GM21529 (cell line): ENCODE measurements at regions not wholly inside any gene's neighbourhood (a gene's known extent, or its start where the extent isn't known, plus 50 kb on each side); places are given as distances from the start of the nearest gene placed in this dataset.
A peak's percentile ranks its signal among the peaks of the same experiment; 100 is the strongest.
"Not testable (repeated sequence)": the region's sequence is repeated elsewhere in the genome, so short reads cannot be mapped to it uniquely, and the experiment has no call there.

Experiments
- ATAC-seq: cut with Tn5 transposase; IDR thresholded peaks from one replicate; pipeline ENCODE4 v1.9.1; 2021; ENCODE audit not compliant: unreplicated experiment

DNA sequence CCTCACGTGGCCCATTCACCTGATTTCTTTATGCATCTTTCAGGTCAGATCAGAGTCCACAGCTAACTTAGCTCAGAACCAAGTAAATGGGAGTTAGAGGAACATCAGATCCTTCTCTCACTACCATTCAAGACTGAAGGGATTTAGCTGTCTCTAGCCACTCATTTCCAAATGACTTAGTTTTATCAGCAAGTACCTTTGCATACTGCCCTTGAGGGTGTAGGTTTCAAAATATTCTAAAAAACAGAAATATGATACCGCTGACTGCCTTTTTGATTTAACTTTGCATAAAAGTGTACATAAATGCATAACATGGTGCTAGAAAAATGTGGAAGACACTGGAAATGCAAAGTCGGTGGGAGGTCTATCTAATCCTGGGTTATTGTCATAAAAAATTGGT lies 500.6 kb upstream of the CHORDC1 start:
- no peak for ATAC-seq

DNA sequence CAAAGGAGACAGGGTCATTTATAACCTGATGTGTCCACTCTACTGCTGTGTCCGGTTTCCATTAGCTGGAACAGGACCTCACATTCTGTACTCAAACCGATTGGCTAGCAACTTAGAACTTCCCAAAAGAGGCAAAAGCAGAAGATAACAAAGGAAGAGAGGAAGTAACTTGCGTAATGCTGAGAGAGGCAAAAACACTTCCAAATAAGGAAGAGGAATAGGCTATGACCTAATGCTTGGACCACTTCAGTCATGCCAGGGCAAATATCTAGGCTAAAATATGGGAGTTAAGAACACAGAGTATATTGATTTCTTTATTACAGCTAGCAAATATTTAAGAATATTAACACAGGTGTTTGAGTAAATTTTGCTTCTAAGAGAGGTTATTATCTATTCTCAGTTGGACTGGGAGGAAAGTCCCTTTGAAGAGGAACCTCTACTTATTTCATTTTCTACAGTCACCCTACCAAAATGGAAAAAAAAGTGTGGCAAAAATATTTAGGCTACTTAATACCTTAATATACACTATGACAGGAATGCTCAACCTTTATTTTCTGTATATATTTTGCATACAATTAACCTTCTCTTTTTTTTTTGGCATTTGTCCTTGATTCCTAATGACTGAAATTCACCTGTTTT lies 499.8 kb upstream of the CHORDC1 start:
- ATAC-seq, result no peak

DNA sequence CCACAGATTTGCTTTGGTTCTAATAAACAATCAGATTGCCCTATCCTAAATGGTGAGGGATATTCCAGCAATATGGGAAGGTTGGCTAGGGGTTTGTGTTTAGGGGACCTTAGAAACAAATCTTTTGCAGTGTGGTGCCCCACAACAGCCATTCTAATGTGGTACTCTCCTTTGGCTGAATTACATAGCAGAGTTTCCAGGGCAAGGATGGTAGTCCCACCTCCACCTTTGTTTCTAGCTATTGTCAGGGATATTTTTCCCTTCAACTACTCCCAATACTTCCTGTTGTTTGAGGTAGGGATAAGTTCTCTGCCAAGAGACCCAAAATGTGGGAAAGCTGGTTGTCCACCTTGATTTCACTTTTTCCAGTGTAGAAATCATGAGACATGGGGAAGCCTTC lies 494.7 kb upstream of the CHORDC1 start:
- ATAC-seq, result no peak

DNA sequence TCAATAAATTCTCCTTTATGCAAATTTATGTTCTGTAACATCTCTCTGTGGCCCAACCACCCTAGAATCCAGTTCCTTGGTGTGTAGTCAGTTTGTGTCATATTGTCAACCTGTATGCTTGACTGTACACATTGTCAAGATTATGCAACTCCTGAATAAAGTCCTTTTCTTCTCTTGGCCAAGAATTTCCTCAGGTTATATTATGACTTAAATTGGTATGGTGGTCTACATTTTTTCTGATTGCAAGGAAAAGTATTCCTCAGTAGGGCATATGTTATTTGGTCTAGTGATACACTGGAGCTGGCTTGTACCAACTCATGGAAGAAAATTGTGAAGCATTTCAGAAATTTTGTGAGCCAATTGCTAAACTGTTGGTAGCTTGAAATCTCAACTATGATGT lies 482.8 kb upstream of the CHORDC1 start:
- no peak for ATAC-seq

DNA sequence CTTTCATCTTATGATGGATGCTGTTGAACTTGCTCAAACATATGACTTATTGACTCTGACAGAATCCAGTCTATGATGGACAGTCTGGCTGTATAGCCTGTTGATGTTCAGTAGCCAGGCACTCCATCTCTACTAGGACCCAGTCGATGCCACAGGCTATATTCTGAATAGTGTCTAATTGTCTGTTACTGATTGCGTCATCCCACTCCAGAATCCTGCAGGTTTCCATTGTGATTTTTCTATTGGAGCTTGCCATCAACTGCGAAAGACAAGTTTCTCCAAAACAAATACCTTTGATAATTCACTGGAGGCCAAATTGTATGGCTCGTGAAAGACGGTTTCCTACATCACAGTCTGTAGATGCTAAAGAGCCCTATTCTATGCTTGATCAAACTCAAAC lies 481.7 kb upstream of the CHORDC1 start:
- ATAC-seq, result no peak

DNA sequence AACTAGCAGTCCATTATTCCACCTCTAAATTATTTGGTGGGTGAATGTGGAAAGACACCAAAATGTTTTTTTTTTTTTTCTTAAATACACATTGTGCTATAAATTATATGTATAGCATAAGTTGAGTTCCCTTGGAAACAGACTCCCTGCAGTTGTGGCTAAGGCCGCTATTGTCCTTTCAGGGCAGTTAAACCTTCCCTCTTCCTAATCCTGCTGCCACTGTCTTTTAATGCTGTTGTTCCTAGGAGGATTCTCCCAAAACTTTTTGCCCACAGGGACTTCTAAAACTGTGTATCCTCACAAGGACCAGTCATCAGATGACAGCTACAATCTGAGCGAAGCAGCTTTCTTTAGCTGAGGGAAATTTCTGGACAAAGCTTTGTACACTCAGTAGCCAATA lies 478.9 kb upstream of the CHORDC1 start:
- no peak for ATAC-seq

DNA sequence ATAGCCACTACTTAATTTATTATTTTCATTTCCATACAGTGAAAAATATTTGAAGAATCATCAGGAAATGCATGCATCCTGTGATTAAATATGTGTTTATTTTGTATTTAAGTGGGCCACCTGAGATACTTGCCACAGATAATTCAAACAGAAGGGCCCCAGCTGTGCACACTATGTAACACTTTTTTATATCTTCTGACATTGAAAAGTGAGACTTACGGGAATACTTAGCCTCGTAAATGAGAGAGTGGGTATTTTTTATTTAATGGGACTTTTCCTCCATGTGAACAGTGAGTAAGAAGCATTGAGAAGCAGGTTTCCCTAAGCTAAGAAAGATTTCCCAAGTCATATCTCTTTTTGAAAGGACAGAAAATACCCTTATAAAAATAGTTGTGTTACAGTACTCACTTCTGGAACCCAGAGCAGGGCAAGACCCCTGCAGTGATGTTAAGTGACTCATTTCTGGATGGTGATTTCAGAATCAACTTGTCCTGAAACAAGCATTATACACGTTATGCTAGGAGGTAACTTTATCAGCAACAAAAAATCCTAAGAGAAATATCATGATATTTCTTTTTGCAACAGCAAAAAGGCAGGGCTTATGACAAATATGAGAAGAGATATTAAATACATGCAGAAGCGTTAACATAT lies 478.1 kb upstream of the CHORDC1 start:
- ATAC-seq, result peak; percentile 79

DNA sequence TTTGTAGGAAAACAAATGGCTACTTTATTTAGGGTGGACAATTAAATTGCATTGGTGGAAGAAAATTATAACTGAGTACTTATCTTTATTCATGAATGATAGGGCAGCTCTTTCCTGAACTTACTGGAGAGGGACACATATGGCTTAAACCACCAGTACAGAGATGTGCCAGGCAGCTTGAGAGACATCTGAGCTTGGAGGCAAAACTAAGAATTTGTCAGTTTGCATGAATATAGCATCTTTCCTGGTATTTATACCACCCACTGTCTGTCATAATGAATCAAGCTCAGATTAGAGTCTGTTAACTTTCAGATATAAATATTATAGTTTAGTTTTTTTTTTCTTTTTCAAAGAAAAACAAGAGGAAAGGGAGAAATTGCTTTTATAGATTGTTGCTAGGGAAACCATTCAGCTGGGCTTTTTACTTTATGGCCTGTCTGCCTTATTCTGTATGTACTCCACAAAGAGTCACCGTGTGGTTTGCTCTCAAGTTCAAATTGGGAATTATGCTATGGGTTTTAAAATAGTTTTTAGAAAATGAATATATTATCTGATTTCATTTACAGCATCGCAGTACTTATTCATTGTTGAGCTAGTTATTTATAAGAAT lies 477.0 kb upstream of the CHORDC1 start:
- ATAC-seq, result no peak

DNA sequence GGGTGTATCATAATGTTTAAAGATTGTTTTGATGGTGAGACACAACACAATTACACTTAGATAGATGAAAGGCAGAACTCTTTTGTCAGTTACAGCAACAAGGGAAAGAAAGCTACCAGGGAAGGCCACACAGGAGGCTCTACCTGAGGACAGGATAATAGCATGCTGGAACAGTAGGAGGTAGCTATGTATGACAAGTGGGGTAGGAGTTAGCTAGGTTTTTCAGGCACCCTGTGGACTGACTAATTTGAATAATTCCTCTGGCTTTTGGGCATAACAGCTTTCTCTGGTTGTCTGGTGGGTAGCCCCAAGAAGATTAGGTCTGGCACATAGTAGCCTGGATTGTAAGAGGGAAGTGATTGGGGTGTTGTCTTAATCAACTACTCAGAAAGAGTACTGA lies 475.4 kb upstream of the CHORDC1 start:
- ATAC-seq, result no peak

DNA sequence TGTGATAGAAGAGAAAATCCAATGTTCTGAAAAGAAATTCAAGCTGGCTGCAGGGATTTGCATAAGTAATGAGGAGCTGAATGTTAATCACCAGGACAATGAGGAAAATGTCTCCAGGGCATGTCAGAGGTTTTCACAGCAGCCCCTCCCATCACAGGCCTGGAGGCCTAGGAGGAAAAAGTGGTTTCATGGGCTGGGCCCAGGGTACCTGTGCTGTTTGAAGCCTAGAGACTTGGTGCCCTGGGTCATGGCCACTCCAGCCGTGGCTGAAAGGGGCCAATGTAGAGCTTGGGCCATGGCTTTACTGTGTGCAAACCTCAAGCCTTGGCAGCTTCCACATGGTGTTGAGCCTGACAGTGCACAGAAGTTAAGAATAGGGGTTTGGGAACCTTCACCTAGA lies 452.6 kb upstream of the CHORDC1 start:
- not testable (repeated sequence) for ATAC-seq

DNA sequence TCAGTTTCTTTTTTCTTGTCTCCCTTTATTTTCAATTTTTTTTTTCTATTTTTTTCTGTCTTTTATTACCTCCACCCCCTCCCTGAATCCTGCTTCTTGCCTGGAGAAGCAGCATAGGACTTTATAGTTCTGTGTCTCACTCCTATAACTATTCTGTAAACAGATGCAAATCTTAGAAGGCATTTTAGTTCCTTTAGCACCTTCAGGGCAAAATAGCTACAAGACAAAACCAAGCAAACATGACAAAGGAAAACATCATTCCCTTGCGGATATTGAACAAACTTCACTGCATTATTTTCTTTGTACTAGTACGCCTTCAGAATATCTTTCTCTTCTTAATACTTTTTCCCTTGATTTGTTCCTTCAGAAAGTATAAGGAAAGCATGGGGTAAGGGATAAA lies 446.2 kb upstream of the CHORDC1 start:
- no peak for ATAC-seq

DNA sequence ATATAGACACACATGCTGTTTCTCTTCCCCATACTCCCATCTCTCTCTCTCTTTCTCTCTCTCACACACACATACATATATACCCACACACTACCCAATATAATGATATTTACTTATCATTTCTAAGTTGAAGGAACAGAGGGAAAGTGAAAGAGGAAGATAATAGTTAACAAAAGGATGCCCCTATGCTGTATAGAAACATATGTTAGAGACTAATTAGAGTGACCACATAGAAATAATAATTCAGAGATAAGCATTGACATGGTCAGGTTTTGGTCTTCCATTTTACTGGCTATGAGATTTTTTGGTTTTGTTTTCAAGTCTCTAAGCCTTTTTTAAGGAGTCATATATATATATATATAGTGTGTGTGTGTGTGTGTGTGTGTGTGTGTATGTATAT lies 445.7 kb upstream of the CHORDC1 start:
- no peak for ATAC-seq

DNA sequence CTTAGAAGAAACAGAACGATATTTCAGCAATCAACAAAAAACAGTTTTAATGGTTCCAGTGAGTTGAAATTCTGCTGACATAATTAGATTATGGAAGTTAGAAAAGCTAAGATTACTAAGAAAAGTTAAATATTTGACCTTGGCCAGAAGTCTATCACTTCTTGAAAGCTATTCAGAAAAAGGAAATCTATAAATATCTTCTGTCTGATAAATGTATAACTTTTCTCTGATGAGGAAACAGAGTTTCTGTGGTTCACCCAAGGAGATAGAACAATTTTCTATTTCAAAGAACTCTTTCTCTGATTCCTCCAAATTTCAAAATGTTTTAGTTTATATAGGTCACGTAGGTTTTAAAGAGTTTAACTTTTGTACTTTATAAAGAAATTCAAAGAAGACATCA lies 438.4 kb upstream of the CHORDC1 start:
- ATAC-seq, result no peak

DNA sequence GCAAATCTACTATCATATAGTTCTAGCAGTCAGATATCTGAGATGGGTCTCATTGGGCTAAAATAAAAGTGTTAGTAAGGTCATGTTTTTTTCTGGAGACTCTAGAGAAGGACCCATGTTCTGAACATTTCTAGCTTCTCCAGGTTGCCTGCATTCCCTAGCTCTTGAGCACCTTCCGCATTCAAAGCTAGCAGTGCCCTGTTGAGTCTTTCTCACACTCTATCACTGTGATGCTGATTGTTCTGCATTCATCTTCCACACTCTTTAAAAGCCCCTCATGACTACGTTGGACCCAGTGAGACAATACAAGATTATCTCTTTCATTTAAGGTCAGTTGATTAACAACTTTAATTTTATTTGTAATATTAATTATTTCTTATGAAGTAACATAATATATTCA lies 433.3 kb upstream of the CHORDC1 start:
- ATAC-seq, result no peak

DNA sequence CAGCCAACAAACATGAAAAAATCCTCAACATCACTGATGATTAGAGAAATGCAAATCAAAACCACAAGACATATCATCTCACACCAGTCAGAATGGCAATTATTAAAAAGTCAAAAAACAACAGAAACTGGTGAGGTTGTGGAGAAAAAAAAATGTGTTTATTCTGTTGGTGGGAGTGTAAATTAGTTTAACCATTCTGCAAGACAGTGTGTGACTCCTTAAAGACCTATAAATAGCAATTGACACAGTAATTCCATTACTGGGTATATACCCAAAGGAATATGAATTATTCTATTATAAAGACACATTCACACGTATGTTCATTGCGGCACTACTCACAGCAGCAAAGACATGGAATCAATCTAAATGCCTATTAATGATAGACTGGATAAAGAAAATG lies 427.3 kb upstream of the CHORDC1 start:
- ATAC-seq, result no peak

DNA sequence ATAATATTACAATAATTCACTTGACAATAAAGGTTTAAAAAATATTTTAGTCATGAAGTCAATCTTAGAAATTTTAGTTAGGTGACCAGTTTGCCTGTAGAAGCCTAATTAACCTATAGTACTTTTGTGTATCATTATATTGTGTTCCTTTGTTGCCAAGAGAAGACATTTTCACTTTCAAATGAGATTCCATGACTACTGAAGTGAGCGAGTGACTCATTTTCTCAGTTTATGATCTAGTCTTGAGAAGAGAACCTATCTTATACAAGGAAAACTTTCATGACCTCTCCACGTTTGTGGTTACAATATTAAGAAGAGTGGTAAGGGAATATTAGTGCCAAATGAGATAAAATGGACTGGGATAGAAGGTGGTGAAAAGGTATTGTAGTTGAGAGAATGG lies 423.9 kb upstream of the CHORDC1 start:
- ATAC-seq, result no peak

DNA sequence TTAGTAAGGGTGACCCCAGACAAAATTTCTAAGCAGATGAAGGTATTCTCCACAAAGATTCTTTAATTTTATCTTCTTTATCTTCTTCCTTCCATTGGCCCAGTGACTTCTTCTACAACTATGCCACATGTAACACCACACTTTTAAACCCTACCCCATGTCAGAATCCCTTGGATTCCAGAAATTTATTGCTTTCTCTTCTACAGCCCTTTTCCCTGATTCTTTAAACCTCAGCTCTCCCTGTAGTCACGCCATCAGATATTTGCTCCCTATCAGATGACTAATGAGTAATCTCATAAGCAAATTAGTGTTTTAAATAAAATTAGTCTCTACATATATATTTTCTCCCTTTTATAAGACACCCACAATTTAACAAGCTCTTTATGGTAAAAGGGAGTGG lies 423.4 kb upstream of the CHORDC1 start:
- no peak for ATAC-seq

DNA sequence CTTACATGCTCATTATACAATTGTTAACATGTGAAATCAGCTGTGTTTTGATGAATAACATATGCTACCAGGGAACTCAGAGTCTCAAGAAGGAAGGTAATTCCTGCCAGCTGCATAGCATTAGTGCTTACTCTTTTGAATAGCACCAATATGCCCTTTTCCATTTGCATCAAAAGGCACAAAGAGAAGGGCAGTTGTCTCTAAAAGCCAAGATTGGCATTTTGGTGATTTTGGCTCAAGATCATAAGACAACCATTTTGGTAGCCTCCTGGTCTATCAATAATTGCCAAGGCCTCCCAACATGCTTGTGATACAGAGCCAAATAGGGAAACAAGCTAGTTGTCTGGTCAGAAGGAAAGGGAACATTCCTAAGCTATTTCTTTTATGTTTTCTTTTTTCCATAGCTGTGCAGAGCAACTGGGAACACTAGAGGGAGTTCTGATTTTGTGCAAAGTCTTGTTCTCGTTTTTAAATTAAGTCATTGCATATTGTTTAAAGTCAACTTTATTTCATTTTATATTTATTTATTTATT lies 416.7 kb upstream of the CHORDC1 start:
- no peak for ATAC-seq

DNA sequence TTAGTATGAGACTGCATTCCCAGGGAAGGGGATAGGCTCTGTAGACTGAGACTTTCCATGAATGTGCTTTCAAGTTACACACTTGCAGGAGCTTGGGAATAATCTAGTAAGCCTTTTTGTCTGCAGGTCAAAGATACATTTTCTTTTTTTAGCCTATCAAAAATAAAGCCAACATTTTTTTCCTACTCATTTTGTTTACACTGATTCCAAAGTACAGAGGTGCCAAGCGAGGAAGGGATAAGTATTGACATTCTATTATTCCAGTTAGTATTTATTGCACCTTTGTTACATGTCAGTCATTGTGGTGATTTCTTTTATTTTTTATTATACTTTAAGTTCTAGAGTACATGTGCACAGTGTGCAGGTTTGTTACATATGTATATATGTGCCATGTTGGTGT lies 413.0 kb upstream of the CHORDC1 start:
- no peak for ATAC-seq

DNA sequence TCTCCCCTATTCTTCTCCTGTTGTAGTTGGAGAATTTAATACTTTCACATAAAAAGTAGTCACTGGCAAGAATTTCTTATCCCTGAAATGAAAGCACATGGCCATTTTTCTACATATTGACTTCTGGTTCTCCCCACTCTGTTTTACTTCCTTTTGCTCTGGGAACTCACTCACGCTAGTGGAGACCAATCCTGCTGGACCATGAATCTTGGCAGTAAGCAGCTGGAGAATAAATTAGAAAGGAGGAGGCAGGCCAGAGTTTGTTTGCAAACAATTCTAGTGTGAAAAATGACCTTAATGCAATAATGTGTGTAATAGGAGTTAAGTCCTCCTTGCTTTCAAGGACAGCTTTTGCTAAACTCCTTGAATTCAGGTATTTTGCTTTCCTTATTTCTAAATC lies 412.3 kb upstream of the CHORDC1 start:
- no peak for ATAC-seq

DNA sequence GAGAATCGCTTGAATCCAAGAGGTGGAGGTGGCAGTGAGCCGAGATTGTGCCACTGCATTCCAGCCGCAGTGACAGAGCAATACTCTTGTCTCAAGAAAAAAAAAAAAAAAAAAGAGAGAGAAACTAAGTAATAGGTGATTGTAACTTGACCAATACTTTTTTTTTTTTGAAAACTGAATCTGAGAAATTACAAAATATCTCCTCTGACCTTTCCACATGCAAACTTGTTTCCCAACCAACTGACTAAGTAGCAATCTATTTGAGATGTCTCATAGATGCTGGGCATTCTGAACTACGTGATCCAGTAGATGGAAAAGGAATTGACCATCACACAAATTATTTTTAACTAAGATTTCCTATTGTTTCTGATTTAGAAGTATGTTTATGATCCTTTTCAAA lies 407.3 kb upstream of the CHORDC1 start:
- no peak for ATAC-seq

DNA sequence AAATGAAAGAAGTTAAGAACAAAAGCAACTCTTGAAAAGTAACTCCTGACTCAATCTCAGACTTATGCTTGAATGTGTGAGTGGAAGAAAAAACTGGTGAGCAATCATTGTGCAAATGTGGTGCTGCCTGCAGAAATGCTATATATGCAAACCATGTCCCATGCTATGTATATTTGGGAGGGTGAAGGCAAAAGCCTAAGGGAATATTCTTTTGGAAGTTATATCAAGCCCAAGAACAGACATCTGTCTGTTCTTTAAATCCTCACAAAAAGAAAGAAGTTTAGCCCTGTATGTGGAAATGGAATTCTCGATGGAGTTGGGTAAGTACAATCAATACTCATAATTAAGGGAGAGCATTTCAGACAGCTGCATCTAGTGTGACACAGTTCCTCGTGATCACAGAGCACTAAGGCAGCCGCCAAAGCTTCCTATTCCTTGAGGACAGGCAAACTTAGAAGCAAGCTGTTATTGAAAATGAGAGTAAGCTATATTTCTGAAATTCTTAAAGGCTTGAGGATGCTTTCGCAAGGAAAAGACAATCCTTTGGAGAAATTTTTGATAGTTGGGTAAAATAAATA lies 406.5 kb upstream of the CHORDC1 start:
- no peak for ATAC-seq
